ENCODE measurements at regions not wholly inside any gene's neighbourhood (a gene's known extent, or its start where the extent isn't known, plus 50 kb on each side); places are given as distances from the start of the nearest gene placed in this dataset.

- no peak for DNase-seq
- no peaks in the 10 kb centered on the region for H3K9me3 ChIP-seq
- intact Hi-C loops (cut with DNase I; ENCODE audit: low total_unique reads) (no loop called here), in situ Hi-C loops (cut with MboI; ENCODE audit: low sequenced_read_pairs in 4 of 4) (no loop called here)
- H3K4me3 ChIP-seq = no peak overlapping the region
- no peak overlapping the region for H3K27ac ChIP-seq
- H3K36me3 ChIP-seq = no peaks in the 10 kb centered on the region
- H3K27me3 ChIP-seq = no peaks in the 10 kb centered on the region
- TF ChIP-seq, protein P1, sequence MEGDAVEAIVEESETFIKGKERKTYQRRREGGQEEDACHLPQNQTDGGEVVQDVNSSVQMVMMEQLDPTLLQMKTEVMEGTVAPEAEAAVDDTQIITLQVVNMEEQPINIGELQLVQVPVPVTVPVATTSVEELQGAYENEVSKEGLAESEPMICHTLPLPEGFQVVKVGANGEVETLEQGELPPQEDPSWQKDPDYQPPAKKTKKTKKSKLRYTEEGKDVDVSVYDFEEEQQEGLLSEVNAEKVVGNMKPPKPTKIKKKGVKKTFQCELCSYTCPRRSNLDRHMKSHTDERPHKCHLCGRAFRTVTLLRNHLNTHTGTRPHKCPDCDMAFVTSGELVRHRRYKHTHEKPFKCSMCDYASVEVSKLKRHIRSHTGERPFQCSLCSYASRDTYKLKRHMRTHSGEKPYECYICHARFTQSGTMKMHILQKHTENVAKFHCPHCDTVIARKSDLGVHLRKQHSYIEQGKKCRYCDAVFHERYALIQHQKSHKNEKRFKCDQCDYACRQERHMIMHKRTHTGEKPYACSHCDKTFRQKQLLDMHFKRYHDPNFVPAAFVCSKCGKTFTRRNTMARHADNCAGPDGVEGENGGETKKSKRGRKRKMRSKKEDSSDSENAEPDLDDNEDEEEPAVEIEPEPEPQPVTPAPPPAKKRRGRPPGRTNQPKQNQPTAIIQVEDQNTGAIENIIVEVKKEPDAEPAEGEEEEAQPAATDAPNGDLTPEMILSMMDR (IDR thresholded peaks at IDR 0.05 in 4 of 5, conservative IDR thresholded peaks at IDR 0.05 in 1 of 5) = no peak
- no peak for TF ChIP-seq POLR2A (IDR thresholded peaks at IDR 0.05)
- no peaks in the 10 kb centered on the region for H3K4me1 ChIP-seq
- no peak for ATAC-seq
Measured at GRCh38 chr6:45822246-45822812, 193.3 kb downstream of the CLIC5 start.

DNA sequence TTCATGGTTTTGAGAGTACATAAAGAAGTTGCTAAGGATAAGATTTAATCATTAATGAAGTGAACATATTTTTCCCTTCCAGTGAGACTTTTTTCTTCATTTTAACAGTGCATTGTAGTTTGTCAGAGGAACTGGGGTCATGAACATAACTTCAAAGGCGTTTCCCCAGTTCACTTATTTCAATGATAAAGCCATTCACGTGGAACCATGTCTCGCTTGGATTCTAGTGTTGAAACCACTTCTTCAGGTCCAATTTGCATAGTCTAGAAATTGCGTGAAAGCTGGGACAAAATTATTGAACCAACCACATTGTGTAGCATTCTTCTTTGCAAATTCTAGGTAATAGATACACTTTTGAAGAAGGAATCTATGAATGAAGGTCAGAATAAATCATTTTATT lies 197.0 kb downstream of the CLIC5 start:
- Histone ChIP-seq H3K4me3 (no peak overlapping the region), H3K9me3 (no peaks in the 10 kb centered on the region), H3K27me3 (no peaks in the 10 kb centered on the region), H3K4me1 (peaks cover 0 to 3% of the 10 kb centered on the region in 2 donors), H3K27ac (no peak overlapping the region), H3K36me3 (no peaks in the 10 kb centered on the region)
- DNase-seq (no peak), ATAC-seq (no peak)
- TF ChIP-seq, protein P1 (IDR thresholded peaks at IDR 0.05 in 4 of 5, conservative IDR thresholded peaks at IDR 0.05 in 1 of 5) = no peak
- no peak for TF ChIP-seq POLR2A (IDR thresholded peaks at IDR 0.05)
- in situ Hi-C loops (cut with MboI; ENCODE audit: low sequenced_read_pairs in 4 of 4) (no loop called here), intact Hi-C loops (cut with DNase I; ENCODE audit: low total_unique reads) (no loop called here)

DNA sequence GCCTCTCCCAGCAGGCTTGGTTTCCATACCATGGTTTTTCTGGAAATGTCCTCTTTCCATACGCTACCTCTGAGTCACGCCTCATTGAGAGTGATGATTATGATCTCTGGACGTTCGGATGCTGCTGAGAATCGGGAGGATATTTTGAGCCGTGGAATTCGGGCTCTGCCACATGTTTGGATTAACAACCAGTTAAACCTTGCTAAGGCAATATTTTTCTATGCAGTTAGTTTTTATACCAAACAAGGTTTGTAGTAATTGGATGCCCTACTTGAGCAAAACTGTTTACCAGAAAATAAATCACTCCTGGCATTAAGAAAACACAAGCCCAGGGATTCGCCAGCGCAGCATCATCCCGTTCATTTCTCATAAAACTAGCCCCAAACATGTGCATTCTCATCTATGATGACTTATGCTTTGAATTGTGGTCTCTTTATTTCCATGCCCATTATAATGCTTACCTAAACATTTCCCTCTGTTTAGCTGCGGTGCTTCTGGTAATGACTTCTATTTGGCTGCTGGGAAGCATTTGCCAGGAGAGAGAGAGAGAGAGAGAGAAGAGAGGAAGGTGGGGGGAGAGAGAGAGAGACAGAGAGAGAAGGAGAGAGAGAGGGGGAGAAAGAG lies 198.9 kb downstream of the CLIC5 start:
- in situ Hi-C loops (cut with MboI; ENCODE audit: low sequenced_read_pairs in 4 of 4) = no loop called here
- TF ChIP-seq, protein P1 (IDR thresholded peaks at IDR 0.05 in 4 of 5, conservative IDR thresholded peaks at IDR 0.05 in 1 of 5) = no peak
- no peak for TF ChIP-seq POLR2A (IDR thresholded peaks at IDR 0.05)
- H3K27ac ChIP-seq = no peak overlapping the region
- ATAC-seq (no peak), DNase-seq (no peak)
- peaks cover 3 to 4% of the 10 kb centered on the region in 2 donors for H3K4me1 ChIP-seq
- no peak overlapping the region for H3K4me3 ChIP-seq
- no peaks in the 10 kb centered on the region for H3K9me3 ChIP-seq
- no peaks in the 10 kb centered on the region for H3K36me3 ChIP-seq
- H3K27me3 ChIP-seq = no peaks in the 10 kb centered on the region
- intact Hi-C loops (cut with DNase I; ENCODE audit: low total_unique reads) = no loop called here

- DNase-seq (no peak), ATAC-seq (no peak)
- peaks cover 0 to 2% (median 0%) of the 10 kb centered on the region in 3 donors for H3K27me3 ChIP-seq
- H3K4me1 ChIP-seq = peaks cover 3 to 4% of the 10 kb centered on the region in 2 donors
- no peaks in the 10 kb centered on the region for H3K36me3 ChIP-seq
- intact Hi-C loops (cut with DNase I; ENCODE audit: low total_unique reads) (no loop called here), in situ Hi-C loops (cut with MboI; ENCODE audit: low sequenced_read_pairs in 4 of 4) (no loop called here)
- no peaks in the 10 kb centered on the region for H3K9me3 ChIP-seq
- TF ChIP-seq, protein P1 (IDR thresholded peaks at IDR 0.05 in 4 of 5, conservative IDR thresholded peaks at IDR 0.05 in 1 of 5) = no peak
- no peak for TF ChIP-seq POLR2A (IDR thresholded peaks at IDR 0.05)
- no peak overlapping the region for H3K4me3 ChIP-seq
- H3K27ac ChIP-seq = no peak overlapping the region
Measured at GRCh38 chr6:45815466-45816125, 200.1 kb downstream of the CLIC5 start.
